HEK293T (cell line): ENCODE measurements at regions not wholly inside any gene's neighbourhood (a gene's known extent, or its start where the extent isn't known, plus 50 kb on each side); places are given as distances from the start of the nearest gene placed in this dataset.

Experiments used
- FOXM1 ChIP-seq: fragments of 450-650 bp; IDR thresholded peaks from 2 replicates; pipeline ENCODE4 v1.6.1; 2017; ENCODE audit warnings: mild to moderate bottlenecking, borderline replicate concordance
- TARDBP ChIP-seq: fragments of 450-650 bp; IDR thresholded peaks from 2 replicates; pipeline ENCODE4 v1.6.1; 2016
- ZNF384 ChIP-seq: fragments of 450-650 bp; IDR thresholded peaks from 2 replicates; pipeline ENCODE4 v1.6.1; 2016

DNA sequence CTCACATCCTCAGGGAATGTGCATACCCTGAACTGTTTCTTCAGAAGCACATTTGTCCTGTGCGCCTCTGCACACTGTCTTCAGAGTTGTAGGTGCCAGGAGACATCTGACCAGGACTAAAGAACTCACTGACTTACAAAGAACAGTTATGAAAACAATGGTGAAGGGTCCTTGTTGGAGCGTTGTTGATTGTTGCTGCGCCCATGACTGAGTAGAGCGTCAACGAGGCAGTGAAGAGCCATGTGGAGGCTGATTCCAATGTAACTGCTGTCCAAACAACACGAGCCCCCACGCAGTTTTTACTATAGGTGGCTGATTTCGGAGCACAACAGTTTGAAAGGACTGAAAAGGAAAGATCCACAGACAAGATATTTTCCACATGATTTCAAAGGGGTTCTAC, 380.3 kb downstream of the CDH26 start:
- TF ChIP-seq ZNF384 = no peak
- TF ChIP-seq FOXM1 = no peak
- TF ChIP-seq TARDBP = no peak
